Astrocyte (in vitro differentiated cells and primary cell): ENCODE measurements at regions not wholly inside any gene's neighbourhood (a gene's known extent, or its start where the extent isn't known, plus 50 kb on each side); places are given as distances from the start of the nearest gene placed in this dataset.

Experiments used
- DNase-seq: peaks from one replicate; pipeline ENCODE4 v3.0.0-alpha.2; 2010; ENCODE audit warnings: low read depth
- FAIRE-seq: peaks from 2 replicates; lab custom pipeline; 2011; peaks lifted over from hg19 to GRCh38; lab: Jason Lieb, UNC
- H2AFZ ChIP-seq: 2 replicates; pipeline ENCODE4 v1.6.0; 2012; ENCODE audit warnings: low read depth, low read length, inconsistent platforms
- H3K27ac ChIP-seq: 2 replicates; pipeline ENCODE4 v1.5.1; 2011; ENCODE audit warnings: low read depth, low read length, inconsistent platforms
- H3K27me3 ChIP-seq: 2 replicates; pipeline ENCODE4 v1.6.0; 2011; ENCODE audit warnings: low read length, inconsistent platforms; ENCODE audit not compliant: insufficient read depth
- H3K36me3 ChIP-seq: 2 replicates; pipeline ENCODE4 v1.5.1; 2011; ENCODE audit warnings: low read length, inconsistent platforms; ENCODE audit not compliant: insufficient read depth
- H3K4me1 ChIP-seq: 2 replicates; pipeline ENCODE4 v1.5.1; 2011; ENCODE audit warnings: low read length, inconsistent platforms; ENCODE audit not compliant: insufficient read depth
- H3K4me2 ChIP-seq: 2 replicates; pipeline ENCODE4 v1.6.0; 2012; ENCODE audit warnings: low read length, inconsistent platforms
- H3K4me3 ChIP-seq: 2 replicates; pipeline ENCODE4 v1.5.1; 2011; ENCODE audit warnings: low read depth, mild to moderate bottlenecking, low read length, inconsistent platforms; ENCODE audit not compliant: insufficient read depth
- H3K79me2 ChIP-seq: 2 replicates; pipeline ENCODE4 v1.6.0; 2012; ENCODE audit warnings: mild to moderate bottlenecking, low read length, inconsistent platforms; ENCODE audit not compliant: insufficient read depth
- H3K9ac ChIP-seq: 2 replicates; pipeline ENCODE4 v1.6.0; 2012; ENCODE audit warnings: mild to moderate bottlenecking, low read length, inconsistent platforms
- H3K9me3 ChIP-seq: 2 replicates; pipeline ENCODE4 v1.5.1; 2012; ENCODE audit warnings: low read depth, mild to moderate bottlenecking, low read length, inconsistent platforms; ENCODE audit not compliant: insufficient read depth
- H4K20me1 ChIP-seq: 2 replicates; pipeline ENCODE4 v1.6.0; 2012; ENCODE audit warnings: low read length, inconsistent platforms; ENCODE audit not compliant: insufficient read depth
- H3K27ac Mint-ChIP-seq: one replicate; pipeline ENCODE4 v1.8.0; 2021; ENCODE audit warnings: mild to moderate bottlenecking, mixed read lengths; ENCODE audit not compliant: unreplicated experiment
- H3K27me3 Mint-ChIP-seq: one replicate; pipeline ENCODE4 v1.8.0; 2021; ENCODE audit warnings: low read depth, mixed read lengths; ENCODE audit not compliant: unreplicated experiment
- H3K36me3 Mint-ChIP-seq: one replicate; pipeline ENCODE4 v1.8.0; 2021; ENCODE audit warnings: low read depth, mixed read lengths; ENCODE audit not compliant: unreplicated experiment
- H3K4me1 Mint-ChIP-seq: one replicate; pipeline ENCODE4 v1.8.0; 2021; ENCODE audit warnings: low read depth, mixed read lengths; ENCODE audit not compliant: unreplicated experiment
- H3K4me3 Mint-ChIP-seq: one replicate; pipeline ENCODE4 v1.8.0; 2021; ENCODE audit warnings: mild to moderate bottlenecking, moderate library complexity, mixed read lengths; ENCODE audit not compliant: unreplicated experiment
- H3K9me3 Mint-ChIP-seq: one replicate; pipeline ENCODE4 v1.8.0; 2021; ENCODE audit warnings: mild to moderate bottlenecking, mixed read lengths; ENCODE audit not compliant: unreplicated experiment
- CTCF ChIP-seq: IDR thresholded peaks from 2 replicates; pipeline ENCODE4 v1.5.1; 2011; ENCODE audit warnings: low read depth, mild to moderate bottlenecking, inconsistent platforms, low read length, moderate library complexity; ENCODE audit not compliant: insufficient read depth
- EZH2 ChIP-seq: IDR thresholded peaks from 2 replicates; pipeline ENCODE4 v1.6.1; 2012; ENCODE audit warnings: mild to moderate bottlenecking, low read length, inconsistent platforms; ENCODE audit not compliant: insufficient read depth

- Histone ChIP-seq H4K20me1 (no peaks in the 10 kb centered on the region), H3K9me3 (no peaks in the 10 kb centered on the region), H3K4me2 (peak overlapping the region; percentile 42), H3K36me3 (no peaks in the 10 kb centered on the region), H3K9ac (no peak overlapping the region), H3K4me3 (no peak overlapping the region), H3K4me1 (peaks cover 15% of the 10 kb centered on the region), H3K79me2 (no peaks in the 10 kb centered on the region), H3K27ac (peak overlapping the region; percentile 35), H3K27me3 (no peaks in the 10 kb centered on the region), H2AFZ (peak overlapping the region; percentile 11)
- Mint-ChIP-seq H3K36me3 (no peaks in the 10 kb centered on the region), H3K27ac (no peak overlapping the region), H3K4me3 (no peak overlapping the region), H3K9me3 (no peaks in the 10 kb centered on the region), H3K4me1 (peaks cover 16% of the 10 kb centered on the region), H3K27me3 (no peaks in the 10 kb centered on the region)
- no peak for TF ChIP-seq CTCF
- no peak for TF ChIP-seq EZH2
- DNase-seq (peak; percentile 49), FAIRE-seq (peak; percentile 80)
These were observed 726.4 kb upstream of the CDH2 start for GRCh38 chr18:28903306-28903705.

- no peak overlapping the region for H3K4me3 Mint-ChIP-seq
- Histone ChIP-seq H3K4me2 (no peak overlapping the region), H3K9ac (no peak overlapping the region), H3K79me2 (no peaks in the 10 kb centered on the region), H3K36me3 (no peaks in the 10 kb centered on the region), H4K20me1 (no peaks in the 10 kb centered on the region), H3K27me3 (no peaks in the 10 kb centered on the region), H3K9me3 (no peaks in the 10 kb centered on the region), H2AFZ (no peak overlapping the region), H3K4me1 (no peaks in the 10 kb centered on the region), H3K27ac (no peak overlapping the region), H3K4me3 (no peak overlapping the region)
- no peaks in the 10 kb centered on the region for H3K4me1 Mint-ChIP-seq
- no peak overlapping the region for H3K27ac Mint-ChIP-seq
- TF ChIP-seq CTCF (no peak), EZH2 (no peak)
- no peaks in the 10 kb centered on the region for H3K9me3 Mint-ChIP-seq
- H3K36me3 Mint-ChIP-seq = no peaks in the 10 kb centered on the region
- FAIRE-seq (no peak), DNase-seq (no peak)
- no peaks in the 10 kb centered on the region for H3K27me3 Mint-ChIP-seq
These were observed 713.9 kb upstream of the CDH2 start for GRCh38 chr18:28890791-28891190.

- FAIRE-seq (no peak), DNase-seq (peak; percentile 20)
- no peaks in the 10 kb centered on the region for H3K9me3 ChIP-seq
- Mint-ChIP-seq H3K36me3 (no peaks in the 10 kb centered on the region), H3K27ac (no peak overlapping the region), H3K4me1 (no peaks in the 10 kb centered on the region), H3K27me3 (no peaks in the 10 kb centered on the region), H3K9me3 (no peaks in the 10 kb centered on the region), H3K4me3 (no peak overlapping the region)
- H3K36me3 ChIP-seq = no peaks in the 10 kb centered on the region
- no peak overlapping the region for H3K4me3 ChIP-seq
- H2AFZ ChIP-seq = no peak overlapping the region
- no peak for TF ChIP-seq EZH2
- TF ChIP-seq CTCF = no peak
- no peaks in the 10 kb centered on the region for H4K20me1 ChIP-seq
- H3K79me2 ChIP-seq = no peaks in the 10 kb centered on the region
- no peaks in the 10 kb centered on the region for H3K27me3 ChIP-seq
- H3K9ac ChIP-seq = no peak overlapping the region
- H3K4me2 ChIP-seq = no peak overlapping the region
- H3K4me1 ChIP-seq = no peaks in the 10 kb centered on the region
- H3K27ac ChIP-seq = no peak overlapping the region
These were observed 707.4 kb upstream of the CDH2 start for GRCh38 chr18:28884304-28884703.
